ENCODE measurements at regions not wholly inside any gene's neighbourhood (a gene's known extent, or its start where the extent isn't known, plus 50 kb on each side); places are given as distances from the start of the nearest gene placed in this dataset.

DNA sequence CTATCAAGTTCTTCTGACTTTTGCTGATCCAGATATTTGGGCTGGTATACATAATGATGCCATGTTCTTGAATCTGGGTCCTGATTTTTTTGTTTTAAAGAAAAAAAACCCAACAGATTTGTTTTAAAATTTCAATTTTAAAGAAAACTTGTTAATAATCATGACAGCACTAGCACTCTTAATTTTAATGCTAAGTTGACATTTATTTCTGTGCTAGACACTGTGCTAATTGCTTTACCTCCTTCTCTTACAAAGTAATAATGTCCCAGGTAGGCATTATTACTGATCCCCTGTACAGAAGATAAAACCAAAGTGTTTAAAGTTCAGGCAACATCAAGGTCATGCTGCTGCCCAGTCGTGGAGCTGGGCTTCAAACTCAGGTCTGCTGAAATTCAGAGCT lies 101.9 kb downstream of the ZNF608 start:
- TF ChIP-seq, protein P1, sequence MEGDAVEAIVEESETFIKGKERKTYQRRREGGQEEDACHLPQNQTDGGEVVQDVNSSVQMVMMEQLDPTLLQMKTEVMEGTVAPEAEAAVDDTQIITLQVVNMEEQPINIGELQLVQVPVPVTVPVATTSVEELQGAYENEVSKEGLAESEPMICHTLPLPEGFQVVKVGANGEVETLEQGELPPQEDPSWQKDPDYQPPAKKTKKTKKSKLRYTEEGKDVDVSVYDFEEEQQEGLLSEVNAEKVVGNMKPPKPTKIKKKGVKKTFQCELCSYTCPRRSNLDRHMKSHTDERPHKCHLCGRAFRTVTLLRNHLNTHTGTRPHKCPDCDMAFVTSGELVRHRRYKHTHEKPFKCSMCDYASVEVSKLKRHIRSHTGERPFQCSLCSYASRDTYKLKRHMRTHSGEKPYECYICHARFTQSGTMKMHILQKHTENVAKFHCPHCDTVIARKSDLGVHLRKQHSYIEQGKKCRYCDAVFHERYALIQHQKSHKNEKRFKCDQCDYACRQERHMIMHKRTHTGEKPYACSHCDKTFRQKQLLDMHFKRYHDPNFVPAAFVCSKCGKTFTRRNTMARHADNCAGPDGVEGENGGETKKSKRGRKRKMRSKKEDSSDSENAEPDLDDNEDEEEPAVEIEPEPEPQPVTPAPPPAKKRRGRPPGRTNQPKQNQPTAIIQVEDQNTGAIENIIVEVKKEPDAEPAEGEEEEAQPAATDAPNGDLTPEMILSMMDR (IDR thresholded peaks at IDR 0.05) = no peak
- 80% methylated on average over 1 of the region's 1 CpG for WGBS (ENCODE audit: insufficient coverage)
- Histone ChIP-seq H3K4me3 (replicated peaks in 1 of 3; ENCODE audit: low read depth in 2 of 3, low read length in 3 of 3) (no peak overlapping the region), H2AFZ (ENCODE audit: insufficient read depth, low read depth, low read length, poor library complexity, severe bottlenecking) (no peak overlapping the region), H3K4me2 (replicated peaks; ENCODE audit: extremely low read depth, low read length, poor library complexity, severe bottlenecking) (no peak overlapping the region), H3K9ac (ENCODE audit: insufficient read depth, low read length, poor library complexity, severe bottlenecking) (no peak overlapping the region), H3K4me1 (ENCODE audit: control insufficient read depth in 1 of 2, insufficient read depth in 2 of 2, low read length in 2 of 2) (peaks cover 13 to 15% of the 10 kb centered on the region in 2 donors), H3K79me2 (ENCODE audit: insufficient read depth, low read length) (no peaks in the 10 kb centered on the region), H3K27ac (ENCODE audit: low read depth in 1 of 2, low read length in 2 of 2) (no peak overlapping the region), H3K27me3 (ENCODE audit: control insufficient read depth in 2 of 2, insufficient read depth in 2 of 2, low read length in 2 of 2) (peaks cover 73 to 77% of the 10 kb centered on the region in 2 donors), H4K20me1 (ENCODE audit: insufficient read depth, low read length) (peaks cover 16% of the 10 kb centered on the region), H3K9me3 (replicated peaks in 1 of 2; ENCODE audit: control insufficient read depth in 1 of 2, insufficient read depth in 1 of 2, low read length in 2 of 2) (no peaks in the 10 kb centered on the region), H3K36me3 (replicated peaks in 1 of 2; ENCODE audit: control insufficient read depth in 1 of 2, insufficient read depth in 2 of 2, low read length in 2 of 2) (no peaks in the 10 kb centered on the region)
- DNase-seq = no peak
- Mint-ChIP-seq H3K27me3 (ENCODE audit: low read depth in 3 of 3) (peaks cover 67 to 87% (median 87%) of the 10 kb centered on the region in 3 donors), H3K27ac (no peak overlapping the region), H3K4me3 (peak overlapping the region in 1 of 2 donors; percentile 70), H3K4me1 (peaks cover 20% of the 10 kb centered on the region), H3K9me3 (peaks cover 0 to 6% (median 0%) of the 10 kb centered on the region in 7 donors), H3K36me3 (peaks cover 5 to 7% of the 10 kb centered on the region in 2 donors)
- intact Hi-C loops (cut with micrococcal nuclease) = loop anchor here in 1 of 2 donors (10.0 kb wide), 1 partner anchor 100 kb away; the partner anchor contains the start of gene ZNF608

DNA sequence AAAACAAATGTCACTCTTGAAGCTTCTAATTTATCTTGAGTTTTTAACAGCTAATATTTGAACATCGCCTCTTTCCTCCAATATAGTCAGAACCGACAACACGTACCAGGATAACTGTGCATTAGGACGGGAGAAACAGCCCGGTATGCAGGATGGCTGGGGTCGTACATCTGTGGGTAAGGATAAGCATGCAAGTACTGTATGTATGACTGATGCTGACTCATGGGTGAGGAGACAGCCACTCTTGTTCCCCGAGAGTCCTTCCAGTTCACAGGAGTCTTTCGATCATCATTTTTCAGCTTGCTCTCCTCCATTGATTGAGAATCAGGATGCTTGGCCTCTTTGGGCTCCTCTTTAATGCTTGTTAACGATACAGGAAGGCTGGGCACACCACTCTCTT lies 102.3 kb downstream of the ZNF608 start:
- H2AFZ ChIP-seq (ENCODE audit: insufficient read depth, low read depth, low read length, poor library complexity, severe bottlenecking) = no peak overlapping the region
- H3K36me3 Mint-ChIP-seq = peaks cover 5 to 7% of the 10 kb centered on the region in 2 donors

More for the DNA sequence above, 102.3 kb downstream of the ZNF608 start:
- Histone ChIP-seq H3K36me3 (replicated peaks in 1 of 2; ENCODE audit: control insufficient read depth in 1 of 2, insufficient read depth in 2 of 2, low read length in 2 of 2) (no peaks in the 10 kb centered on the region), H3K4me2 (replicated peaks; ENCODE audit: extremely low read depth, low read length, poor library complexity, severe bottlenecking) (no peak overlapping the region), H3K4me1 (ENCODE audit: control insufficient read depth in 1 of 2, insufficient read depth in 2 of 2, low read length in 2 of 2) (peaks cover 9 to 10% of the 10 kb centered on the region in 2 donors), H3K27me3 (ENCODE audit: control insufficient read depth in 2 of 2, insufficient read depth in 2 of 2, low read length in 2 of 2) (peaks cover 77% of the 10 kb centered on the region in 2 donors), H4K20me1 (ENCODE audit: insufficient read depth, low read length) (peaks cover 11% of the 10 kb centered on the region), H3K9ac (ENCODE audit: insufficient read depth, low read length, poor library complexity, severe bottlenecking) (no peak overlapping the region), H3K27ac (ENCODE audit: low read depth in 1 of 2, low read length in 2 of 2) (no peak overlapping the region), H3K9me3 (replicated peaks in 1 of 2; ENCODE audit: control insufficient read depth in 1 of 2, insufficient read depth in 1 of 2, low read length in 2 of 2) (no peaks in the 10 kb centered on the region), H3K79me2 (ENCODE audit: insufficient read depth, low read length) (no peaks in the 10 kb centered on the region), H3K4me3 (replicated peaks in 1 of 3; ENCODE audit: low read depth in 2 of 3, low read length in 3 of 3) (no peak overlapping the region)
- peak overlapping the region in 1 of 2 donors; percentile 70 for H3K4me3 Mint-ChIP-seq
- H3K4me1 Mint-ChIP-seq = peaks cover 15% of the 10 kb centered on the region
- intact Hi-C loops (cut with micrococcal nuclease) = loop anchor here in 1 of 2 donors (10.0 kb wide), 1 partner anchor 101 kb away; the partner anchor contains the start of gene ZNF608
- H3K9me3 Mint-ChIP-seq = peaks cover 0 to 6% (median 0%) of the 10 kb centered on the region in 7 donors
- no peak for DNase-seq
- H3K27ac Mint-ChIP-seq = no peak overlapping the region
- H3K27me3 Mint-ChIP-seq (ENCODE audit: low read depth in 3 of 3) = peaks cover 67 to 84% (median 84%) of the 10 kb centered on the region in 3 donors
- TF ChIP-seq, protein P1 (IDR thresholded peaks at IDR 0.05) = no peak
- WGBS (ENCODE audit: insufficient coverage) = 100% methylated on average over 3 of the region's 9 CpGs

Measured in CD14-positive monocyte (primary cell).